ENCODE measurements at regions not wholly inside any gene's neighbourhood (a gene's known extent, or its start where the extent isn't known, plus 50 kb on each side); places are given as distances from the start of the nearest gene placed in this dataset.

GRCh38 chr9:95751520-95751790 lies 124.0 kb upstream of the ERCC6L2 start:
- Histone ChIP-seq H3K27me3 (replicated peaks; ENCODE audit: insufficient read depth) (no peaks in the 10 kb centered on the region), H3K4me3 (no peak overlapping the region), H3K9me3 (no peaks in the 10 kb centered on the region), H3K4me1 (ENCODE audit: control insufficient read depth in 1 of 2, low read depth in 2 of 2) (peaks cover 0 to 34% of the 10 kb centered on the region in 2 donors), H3K27ac (no peak overlapping the region), H3K36me3 (no peaks in the 10 kb centered on the region)
- no peak for TF ChIP-seq CTCF (IDR thresholded peaks at IDR 0.05)
- ATAC-seq (ENCODE audit: insufficient number of reproducible peaks, low FRiP score, low read depth): no peak
- no peak for DNase-seq (ENCODE audit: low spot score)

GRCh38 chr9:95750725-95751519 lies 124.6 kb upstream of the ERCC6L2 start:
- Histone ChIP-seq H3K27ac (no peak overlapping the region), H3K4me1 (ENCODE audit: control insufficient read depth in 1 of 2, low read depth in 2 of 2) (peaks cover 0 to 31% of the 10 kb centered on the region in 2 donors), H3K9me3 (no peaks in the 10 kb centered on the region), H3K4me3 (no peak overlapping the region), H3K27me3 (replicated peaks; ENCODE audit: insufficient read depth) (no peaks in the 10 kb centered on the region), H3K36me3 (no peaks in the 10 kb centered on the region)
- TF ChIP-seq CTCF (IDR thresholded peaks at IDR 0.05): no peak
- DNase-seq (ENCODE audit: low spot score) (no peak), ATAC-seq (ENCODE audit: insufficient number of reproducible peaks, low FRiP score, low read depth) (no peak)

DNA sequence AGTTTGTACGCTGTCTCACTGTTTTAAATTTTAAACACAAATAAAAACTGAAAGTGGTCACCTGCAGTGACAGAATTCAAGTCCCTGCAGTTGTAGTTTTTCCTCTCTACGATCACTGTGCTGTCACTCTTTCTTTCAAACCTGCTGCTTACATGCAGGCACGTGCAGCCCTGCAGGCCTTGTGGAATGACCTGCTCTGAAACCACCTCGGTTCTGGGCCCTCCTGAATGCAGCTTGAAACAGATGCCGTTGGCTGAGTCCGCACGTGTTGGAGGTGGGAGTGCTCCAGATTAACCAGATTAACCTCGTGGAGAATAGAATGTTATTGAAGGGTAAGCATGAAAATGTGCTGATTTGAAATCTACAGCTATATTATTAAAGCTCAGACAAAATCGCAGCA lies 126.0 kb upstream of the ERCC6L2 start:
- H3K27ac ChIP-seq: no peak overlapping the region
- TF ChIP-seq CTCF (IDR thresholded peaks at IDR 0.05): no peak
- H3K4me1 ChIP-seq (ENCODE audit: control insufficient read depth in 1 of 2, low read depth in 2 of 2): peaks cover 0 to 17% of the 10 kb centered on the region in 2 donors
- no peak overlapping the region for H3K4me3 ChIP-seq
- ATAC-seq (ENCODE audit: insufficient number of reproducible peaks, low FRiP score, low read depth): no peak
- no peaks in the 10 kb centered on the region for H3K27me3 ChIP-seq (replicated peaks; ENCODE audit: insufficient read depth)
- no peaks in the 10 kb centered on the region for H3K9me3 ChIP-seq
- DNase-seq (ENCODE audit: low spot score): no peak
- H3K36me3 ChIP-seq: no peaks in the 10 kb centered on the region

GRCh38 chr9:95746408-95747180 lies 128.9 kb upstream of the ERCC6L2 start:
- Histone ChIP-seq H3K27me3 (replicated peaks; ENCODE audit: insufficient read depth) (peaks cover 3% of the 10 kb centered on the region), H3K9me3 (no peaks in the 10 kb centered on the region), H3K4me3 (no peak overlapping the region), H3K4me1 (ENCODE audit: control insufficient read depth in 1 of 2, low read depth in 2 of 2) (no peaks in the 10 kb centered on the region), H3K27ac (no peak overlapping the region), H3K36me3 (no peaks in the 10 kb centered on the region)
- ATAC-seq (ENCODE audit: insufficient number of reproducible peaks, low FRiP score, low read depth): no peak
- TF ChIP-seq CTCF (IDR thresholded peaks at IDR 0.05): no peak
- no peak for DNase-seq (ENCODE audit: low spot score)

DNA sequence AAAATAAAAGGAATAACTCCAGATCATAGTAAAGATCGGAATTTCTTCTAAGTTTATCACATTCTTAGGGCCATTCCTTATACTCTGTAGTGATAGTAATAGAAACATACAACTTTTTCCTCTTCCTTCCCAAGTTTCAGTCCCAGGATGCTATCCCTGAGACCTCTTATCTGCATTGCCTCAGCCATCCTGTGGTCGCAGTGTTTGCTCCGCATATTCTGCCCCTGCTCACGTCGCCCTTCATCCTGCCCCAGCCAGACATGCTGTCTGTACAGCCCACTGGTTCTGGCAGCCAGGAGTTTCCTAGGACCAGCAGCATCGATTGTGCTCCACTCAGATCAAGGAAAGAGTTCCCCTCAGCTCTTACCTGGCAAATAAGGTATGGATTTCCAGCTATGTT lies 132.7 kb upstream of the ERCC6L2 start:
- DNase-seq (ENCODE audit: low spot score) (no peak), ATAC-seq (ENCODE audit: insufficient number of reproducible peaks, low FRiP score, low read depth) (no peak)
- no peaks in the 10 kb centered on the region for H3K4me1 ChIP-seq (ENCODE audit: control insufficient read depth in 1 of 2, low read depth in 2 of 2)
- no peak overlapping the region for H3K4me3 ChIP-seq
- no peaks in the 10 kb centered on the region for H3K36me3 ChIP-seq
- H3K27me3 ChIP-seq (replicated peaks; ENCODE audit: insufficient read depth): peaks cover 3% of the 10 kb centered on the region
- H3K9me3 ChIP-seq: no peaks in the 10 kb centered on the region
- H3K27ac ChIP-seq: no peak overlapping the region
- no peak for TF ChIP-seq CTCF (IDR thresholded peaks at IDR 0.05)

All from thoracic aorta (tissue), 2 donors.